SH-SY5Y (cell line): ENCODE measurements at regions not wholly inside any gene's neighbourhood (a gene's known extent, or its start where the extent isn't known, plus 50 kb on each side); places are given as distances from the start of the nearest gene placed in this dataset.

ENCODE experiments used
- GATA2 ChIP-seq: IDR thresholded peaks from 2 replicates; pipeline ENCODE4 v1.6.1; 2011; ENCODE audit warnings: mild to moderate bottlenecking, low read depth, low read length
- GATA3 ChIP-seq: IDR thresholded peaks from 2 replicates; pipeline ENCODE4 v1.6.1; 2011; ENCODE audit warnings: low read depth, mild to moderate bottlenecking, low read length, moderate library complexity

GRCh38 chr13:22662771-22663170 is 518.0 kb upstream of the SGCG start:
- TF ChIP-seq GATA3 (no peak), GATA2 (no peak)
